IMR-90 (cell line): ENCODE measurements at regions not wholly inside any gene's neighbourhood (a gene's known extent, or its start where the extent isn't known, plus 50 kb on each side); places are given as distances from the start of the nearest gene placed in this dataset.

Experiments
- ATAC-seq: fragments of 200-7000 bp; cut with Tn5 transposase; 2 replicates; pipeline ENCODE4 v1.9.1; 2020; ENCODE audit warnings: low read depth, mild to moderate bottlenecking, moderate library complexity
- BruUV-seq: library from RNA; stranded (reverse); fragments of 400-500 nt; replicated peaks from 2 replicates; lab custom pipeline; 2021; lab: Mats Ljungman, UMichigan
- CTCF ChIA-PET: fragments of 300-600 bp; formaldehyde crosslinking; extraction: SDS; loops from one replicate; lab custom pipeline; 2021; ENCODE audit warnings: antibody characterized with exemption; lab: Yijun Ruan, JAX
- POLR2A ChIA-PET: fragments of 300-600 bp; sonication (Branson Sonifier 250); formaldehyde crosslinking; loops from one replicate; lab custom pipeline; 2022; ENCODE audit warnings: antibody characterized with exemption; ENCODE audit not compliant: unreplicated experiment; lab: Charles Lee
- DNase-seq: peaks from one replicate; pipeline ENCODE4 v3.0.0; 2013
- H2AFZ ChIP-seq: replicated peaks from 2 replicates; pipeline ENCODE3; 2013; ENCODE audit warnings: low read length, mild to moderate bottlenecking; ENCODE audit not compliant: poor library complexity
- H2AK5ac ChIP-seq: 2 replicates; pipeline ENCODE4 v1.6.1; 2013; ENCODE audit warnings: low read depth, low read length, inconsistent platforms
- H2AK9ac ChIP-seq: replicated peaks from 2 replicates; pipeline ENCODE3; 2013; ENCODE audit warnings: mild to moderate bottlenecking, low read depth, low read length, moderate library complexity; ENCODE audit not compliant: poor library complexity
- H2BK120ac ChIP-seq: 2 replicates; pipeline ENCODE4 v1.6.1; 2013; ENCODE audit warnings: low read depth, low read length, inconsistent platforms
- H2BK15ac ChIP-seq: 3 replicates; pipeline ENCODE4 v1.6.1; 2013; ENCODE audit warnings: low read depth, low read length, inconsistent platforms
- H2BK20ac ChIP-seq: 2 replicates; pipeline ENCODE4 v1.6.1; 2013; ENCODE audit warnings: low read depth, mild to moderate bottlenecking, inconsistent platforms, low read length, moderate library complexity
- H2BK5ac ChIP-seq: 2 replicates; pipeline ENCODE4 v1.6.1; 2013; ENCODE audit warnings: mild to moderate bottlenecking, low read depth, low read length, inconsistent platforms; ENCODE audit not compliant: poor library complexity, severe bottlenecking
- H3K14ac ChIP-seq: replicated peaks from 2 replicates; pipeline ENCODE4 v1.6.1; 2013; ENCODE audit warnings: low read depth, low read length, inconsistent platforms
- H3K18ac ChIP-seq: 2 replicates; pipeline ENCODE4 v1.6.1; 2013; ENCODE audit warnings: low read depth, low read length, control low read depth
- H3K23ac ChIP-seq: 2 replicates; pipeline ENCODE4 v1.6.1; 2013; ENCODE audit warnings: low read depth, low read length, inconsistent platforms
- H3K27ac ChIP-seq: 2 replicates; pipeline ENCODE4 v1.5.1; 2013; ENCODE audit warnings: mild to moderate bottlenecking, control low read depth, low read length; ENCODE audit not compliant: insufficient read depth
- H3K27me3 ChIP-seq: 2 replicates; pipeline ENCODE4 v1.6.1; 2013; ENCODE audit warnings: low read length; ENCODE audit not compliant: control insufficient read depth, insufficient read depth
- H3K36me3 ChIP-seq: 2 replicates; pipeline ENCODE4 v1.6.1; 2013; ENCODE audit warnings: low read length, mixed read lengths; ENCODE audit not compliant: control insufficient read depth, insufficient read depth
- H3K4ac ChIP-seq: 2 replicates; pipeline ENCODE4 v1.6.1; 2013; ENCODE audit warnings: low read depth, low read length, inconsistent platforms
- H3K4me1 ChIP-seq: 2 replicates; pipeline ENCODE4 v1.6.1; 2013; ENCODE audit warnings: low read length, mixed read lengths; ENCODE audit not compliant: control insufficient read depth, insufficient read depth
- H3K4me2 ChIP-seq: 2 replicates; pipeline ENCODE4 v1.6.1; 2013; ENCODE audit warnings: low read depth, mild to moderate bottlenecking, control low read depth, low read length, moderate library complexity
- H3K4me3 ChIP-seq: 2 replicates; pipeline ENCODE4 v1.5.1; 2013; ENCODE audit warnings: low read depth, mild to moderate bottlenecking, control low read depth, low read length, moderate library complexity; ENCODE audit not compliant: insufficient read depth
- H3K56ac ChIP-seq: 2 replicates; pipeline ENCODE4 v1.6.1; 2013; ENCODE audit warnings: low read length, inconsistent platforms; ENCODE audit not compliant: insufficient read depth; ENCODE audit errors: extremely low read depth
- H3K79me1 ChIP-seq, 2 experiments: 2 replicates each; pipeline ENCODE4 v1.6.1; 2013; ENCODE audit warnings: low read length in 2 of 2, inconsistent platforms in 1 of 2, low read depth in 1 of 2
- H3K9ac ChIP-seq: 2 replicates; pipeline ENCODE4 v1.6.1; 2013; ENCODE audit warnings: low read depth, low read length, control low read depth
- H3K9me1 ChIP-seq: 2 replicates; pipeline ENCODE4 v1.6.1; 2013; ENCODE audit warnings: low read length, inconsistent platforms; ENCODE audit not compliant: insufficient read depth
- H3K9me3 ChIP-seq: 2 replicates; pipeline ENCODE4 v1.6.1; 2013; ENCODE audit warnings: low read length; ENCODE audit not compliant: control insufficient read depth, insufficient read depth
- H4K20me1 ChIP-seq: 2 replicates; pipeline ENCODE4 v1.6.1; 2013; ENCODE audit warnings: low read length, inconsistent platforms; ENCODE audit not compliant: insufficient read depth
- H4K5ac ChIP-seq: 2 replicates; pipeline ENCODE4 v1.6.1; 2013; ENCODE audit warnings: mild to moderate bottlenecking, low read depth, low read length, control low read depth
- H4K8ac ChIP-seq, 2 experiments: 2 replicates each; pipeline ENCODE4 v1.6.1; 2013; ENCODE audit warnings: low read depth in 2 of 2, low read length in 2 of 2, control low read depth in 1 of 2, inconsistent platforms in 1 of 2
- H4K91ac ChIP-seq: 2 replicates; pipeline ENCODE4 v1.6.1; 2013; ENCODE audit warnings: low read depth, low read length, inconsistent platforms; ENCODE audit not compliant: insufficient read depth
- BHLHE40 ChIP-seq: fragments of 150-350 bp; IDR thresholded peaks from 2 replicates; pipeline ENCODE4 v1.6.1; 2016; ENCODE audit warnings: mild to moderate bottlenecking, low read depth, low read length
- CEBPB ChIP-seq: IDR thresholded peaks from 2 replicates; pipeline ENCODE4 v1.6.1; 2012; ENCODE audit warnings: low read depth, low read length, improper control_type of control experiment
- ELK1 ChIP-seq: fragments of 150-350 bp; IDR thresholded peaks from 2 replicates; pipeline ENCODE4 v1.6.1; 2016; ENCODE audit warnings: low read depth, mild to moderate bottlenecking, low read length, moderate library complexity, borderline replicate concordance
- FOS ChIP-seq: fragments of 150-350 bp; IDR thresholded peaks from 2 replicates; pipeline ENCODE4 v1.6.1; 2016; ENCODE audit warnings: low read depth, low read length
- MAFK ChIP-seq: IDR thresholded peaks from 2 replicates; pipeline ENCODE4 v1.6.1; 2012; ENCODE audit warnings: low read depth, low read length, improper control_type of control experiment
- MAZ ChIP-seq: IDR thresholded peaks from 2 replicates; pipeline ENCODE4 v1.6.1; 2012; ENCODE audit warnings: low read depth, mild to moderate bottlenecking, low read length, improper control_type of control experiment, moderate library complexity, borderline replicate concordance
- MXI1 ChIP-seq: IDR thresholded peaks from 2 replicates; pipeline ENCODE4 v1.6.1; 2012; ENCODE audit warnings: low read depth, mild to moderate bottlenecking, low read length, moderate library complexity, borderline replicate concordance
- NFE2L2 ChIP-seq: fragments of 150-350 bp; IDR thresholded peaks from 2 replicates; pipeline ENCODE4 v1.6.1; 2016; ENCODE audit warnings: low read depth, mild to moderate bottlenecking, low read length
- POLR2A ChIP-seq: IDR thresholded peaks from 2 replicates; pipeline ENCODE4 v1.6.1; 2012; ENCODE audit warnings: mild to moderate bottlenecking, low read depth, low read length
- RAD21 ChIP-seq: IDR thresholded peaks from 2 replicates; pipeline ENCODE4 v1.6.1; 2012; ENCODE audit warnings: low read length, improper control_type of control experiment
- RCOR1 ChIP-seq: IDR thresholded peaks from 2 replicates; pipeline ENCODE4 v1.6.1; 2012; ENCODE audit warnings: mild to moderate bottlenecking, low read length, improper control_type of control experiment; ENCODE audit not compliant: insufficient replicate concordance
- SMC3 ChIP-seq: fragments of 150-350 bp; IDR thresholded peaks from 2 replicates; pipeline ENCODE4 v1.6.1; 2016; ENCODE audit warnings: low read depth, mild to moderate bottlenecking, antibody characterized with exemption, low read length, moderate library complexity
- USF2 ChIP-seq: fragments of 150-350 bp; IDR thresholded peaks from 2 replicates; pipeline ENCODE4 v1.6.1; 2017; ENCODE audit warnings: mild to moderate bottlenecking, antibody characterized with exemption, low read length, low read depth
- WGBS, 2 experiments: methylation state at CpG; one replicate each; pipeline versions ENCODE4 v1.1.5 to v1.1.7; 2013; ENCODE audit warnings: missing lambda C conversion rate in 2 of 2; ENCODE audit not compliant: insufficient read length in 1 of 2; ENCODE audit errors: extremely low coverage in 2 of 2; 5-methylcytosine and 5-hydroxymethylcytosine counted together
- dilution Hi-C: fragments of 300-500 bp; cut with HindIII; formaldehyde crosslinking; loops from one replicate; pipeline ENCODE4 v1.14.3; 2018; ENCODE audit warnings: low sequenced_read_pairs; ENCODE audit not compliant: unreplicated experiment
- in situ Hi-C: fragments of 300-500 bp; cut with MboI; formaldehyde crosslinking; loops from 3 replicates; pipeline ENCODE4 v1.14.3; 2019; ENCODE audit warnings: low sequenced_read_pairs, inconsistent platforms, mixed read lengths
- intact Hi-C: fragments of 100-400 bp; cut with micrococcal nuclease; formaldehyde crosslinking; loops from 2 replicates; pipeline ENCODE4 v1.10.0; 2022

GRCh38 chr9:26341545-26341944 lies 551.1 kb downstream of the CAAP1 start:
- Histone ChIP-seq H4K91ac (no peak overlapping the region), H3K56ac (no peak overlapping the region), H3K9me3 (no peaks in the 10 kb centered on the region), H3K36me3 (no peaks in the 10 kb centered on the region), H3K4me2 (no peak overlapping the region), H3K9ac (no peak overlapping the region), H3K27me3 (no peaks in the 10 kb centered on the region), H3K27ac (no peak overlapping the region), H3K79me1 (no peaks in the 10 kb centered on the region), H4K8ac (no peak overlapping the region), H3K18ac (no peak overlapping the region), H2BK20ac (no peak overlapping the region), H2BK120ac (no peak overlapping the region), H2AFZ (no peak overlapping the region), H2AK5ac (no peak overlapping the region), H3K4ac (no peak overlapping the region), H4K5ac (no peak overlapping the region), H3K23ac (no peak overlapping the region), H4K20me1 (no peaks in the 10 kb centered on the region), H3K4me1 (no peaks in the 10 kb centered on the region), H2AK9ac (no peak overlapping the region), H3K14ac (no peak overlapping the region), H3K4me3 (no peak overlapping the region), H2BK5ac (no peak overlapping the region), H3K9me1 (no peaks in the 10 kb centered on the region), H2BK15ac (no peak overlapping the region)
- TF ChIP-seq FOS (no peak), MAZ (no peak), BHLHE40 (no peak), USF2 (no peak), RCOR1 (no peak), CEBPB (no peak), MAFK (no peak), SMC3 (no peak), ELK1 (no peak), POLR2A (no peak), MXI1 (no peak), RAD21 (no peak), NFE2L2 (no peak)
- in situ Hi-C loops: no loop called here
- dilution Hi-C loops: no loop called here
- intact Hi-C loops: no loop called here
- BruUV-seq: no TSS peak
- CTCF ChIA-PET: no interaction called here
- WGBS, 2 experiments: no CpG with 5 or more reads among the region's 1 CpG
- POLR2A ChIA-PET: no interaction called here
- no peak for DNase-seq
- no peak for ATAC-seq
